HEK293 (cell line): ENCODE measurements at regions not wholly inside any gene's neighbourhood (a gene's known extent, or its start where the extent isn't known, plus 50 kb on each side); places are given as distances from the start of the nearest gene placed in this dataset.

Experiments
- CTCF ChIA-PET: fragments of 350-600 bp; formaldehyde crosslinking; extraction: SDS; loops from one replicate; lab custom pipeline; 2021; ENCODE audit warnings: antibody characterized with exemption; lab: Yijun Ruan, JAX
- POLR2A ChIA-PET: fragments of 300-600 bp; formaldehyde crosslinking; extraction: SDS; loops from one replicate; lab custom pipeline; 2020; ENCODE audit warnings: antibody characterized with exemption, inconsistent platforms; lab: Yijun Ruan, JAX
- H3K27ac ChIP-seq: fragments of 200-500 bp; sonication (Bioruptor generic); 2 replicates; pipeline ENCODE4 v1.5.1; 2014; ENCODE audit warnings: low read depth, low read length, control low read depth, inconsistent platforms; ENCODE audit errors: extremely low read depth
- H3K36me3 ChIP-seq, 2 experiments: fragments of 200-500 bp in 1 of 2; sonication (Bioruptor generic) in 1 of 2; 1 replicate in 1 of 2; 2 replicates in 1 of 2; pipeline ENCODE4 v1.5.1; 2014 to 2017; ENCODE audit warnings: inconsistent platforms in 2 of 2, low read length in 2 of 2; ENCODE audit not compliant: control insufficient read depth in 2 of 2, insufficient read depth in 1 of 2
- H3K4me1 ChIP-seq: fragments of 200-500 bp; sonication (Bioruptor generic); 2 replicates; pipeline ENCODE4 v1.5.1; 2014; ENCODE audit warnings: mild to moderate bottlenecking, low read length, inconsistent platforms; ENCODE audit not compliant: control insufficient read depth, insufficient read depth
- H3K4me3 ChIP-seq: 2 replicates; pipeline ENCODE4 v1.5.1; 2011; ENCODE audit warnings: low read depth, mild to moderate bottlenecking, control low read depth, low read length, moderate library complexity
- H3K9me3 ChIP-seq: fragments of 200-500 bp; sonication (Bioruptor generic); 2 replicates; pipeline ENCODE4 v1.5.1; 2014; ENCODE audit warnings: low read depth, low read length, inconsistent platforms; ENCODE audit not compliant: control insufficient read depth, insufficient read depth
- KLF16 ChIP-seq: fragments of 450-650 bp; formaldehyde crosslinking; IDR thresholded peaks from 2 replicates; pipeline ENCODE4 v1.5.1; 2017; ENCODE audit warnings: missing biosample characterization, missing genetic modification characterization
- KLF7 ChIP-seq: fragments of 450-650 bp; formaldehyde crosslinking; IDR thresholded peaks from 2 replicates; pipeline ENCODE4 v1.5.1; 2016; ENCODE audit warnings: missing biosample characterization, missing genetic modification characterization, borderline replicate concordance
- RBAK ChIP-seq: fragments of 450-650 bp; formaldehyde crosslinking; IDR thresholded peaks from 2 replicates; pipeline ENCODE4 v1.5.1; 2016; ENCODE audit warnings: missing biosample characterization, missing genetic modification characterization
- REPIN1 ChIP-seq: fragments of 450-650 bp; formaldehyde crosslinking; IDR thresholded peaks from 2 replicates; pipeline ENCODE4 v1.5.1; 2017; ENCODE audit warnings: missing biosample characterization, missing genetic modification characterization, low read depth
- SP3 ChIP-seq: fragments of 450-650 bp; formaldehyde crosslinking; IDR thresholded peaks from 2 replicates; pipeline ENCODE4 v1.5.1; 2016; ENCODE audit warnings: missing biosample characterization, missing genetic modification characterization
- WT1 ChIP-seq: fragments of 450-650 bp; formaldehyde crosslinking; IDR thresholded peaks from 2 replicates; pipeline ENCODE4 v1.5.1; 2016; ENCODE audit warnings: missing biosample characterization, missing genetic modification characterization
- YY2 ChIP-seq: fragments of 450-650 bp; formaldehyde crosslinking; IDR thresholded peaks from 2 replicates; pipeline ENCODE4 v1.5.1; 2016; ENCODE audit warnings: missing biosample characterization, missing genetic modification characterization
- ZBTB20 ChIP-seq: fragments of 450-650 bp; formaldehyde crosslinking; IDR thresholded peaks from 2 replicates; pipeline ENCODE4 v1.5.1; 2016; ENCODE audit warnings: missing biosample characterization, missing genetic modification characterization
- ZBTB49 ChIP-seq: fragments of 450-650 bp; formaldehyde crosslinking; IDR thresholded peaks from 2 replicates; pipeline ENCODE4 v1.5.1; 2016; ENCODE audit warnings: missing biosample characterization, missing genetic modification characterization, low read depth
- ZFP37 ChIP-seq: fragments of 450-650 bp; formaldehyde crosslinking; IDR thresholded peaks from 2 replicates; pipeline ENCODE4 v1.5.1; 2016; ENCODE audit warnings: missing biosample characterization, missing genetic modification characterization
- ZIC2 ChIP-seq: fragments of 450-650 bp; formaldehyde crosslinking; IDR thresholded peaks from 2 replicates; pipeline ENCODE4 v1.5.1; 2016; ENCODE audit warnings: missing biosample characterization, missing genetic modification characterization
- ZNF114 ChIP-seq: fragments of 450-650 bp; formaldehyde crosslinking; IDR thresholded peaks from 2 replicates; pipeline ENCODE4 v1.5.0; 2017; ENCODE audit warnings: missing biosample characterization, missing genetic modification characterization
- ZNF155 ChIP-seq: fragments of 450-650 bp; formaldehyde crosslinking; IDR thresholded peaks from 2 replicates; pipeline ENCODE4 v1.5.1; 2016; ENCODE audit warnings: missing biosample characterization, missing genetic modification characterization
- ZNF19 ChIP-seq: fragments of 450-650 bp; formaldehyde crosslinking; IDR thresholded peaks from 2 replicates; pipeline ENCODE4; 2016; ENCODE audit warnings: missing biosample characterization, missing genetic modification characterization, low read depth
- ZNF23 ChIP-seq: fragments of 450-650 bp; formaldehyde crosslinking; IDR thresholded peaks from 2 replicates; pipeline ENCODE4 v1.5.1; 2016; ENCODE audit warnings: missing biosample characterization, missing genetic modification characterization, borderline replicate concordance
- ZNF366 ChIP-seq: fragments of 450-650 bp; formaldehyde crosslinking; conservative IDR thresholded peaks from 2 replicates; pipeline ENCODE4 v1.5.1; 2016; ENCODE audit warnings: missing biosample characterization, missing genetic modification characterization
- ZNF398 ChIP-seq: fragments of 450-650 bp; formaldehyde crosslinking; IDR thresholded peaks from 2 replicates; pipeline ENCODE4 v1.5.1; 2017; ENCODE audit warnings: missing biosample characterization, missing genetic modification characterization
- ZNF433 ChIP-seq: fragments of 450-650 bp; formaldehyde crosslinking; IDR thresholded peaks from 2 replicates; pipeline ENCODE4 v1.5.1; 2016; ENCODE audit warnings: missing biosample characterization, missing genetic modification characterization, low read depth
- ZNF473 ChIP-seq: fragments of 450-650 bp; formaldehyde crosslinking; IDR thresholded peaks from 2 replicates; pipeline ENCODE4 v1.5.1; 2017; ENCODE audit warnings: missing biosample characterization, missing genetic modification characterization
- ZNF48 ChIP-seq: fragments of 450-650 bp; formaldehyde crosslinking; IDR thresholded peaks from 2 replicates; pipeline ENCODE4 v1.5.1; 2016; ENCODE audit warnings: missing biosample characterization, missing genetic modification characterization
- ZNF488 ChIP-seq: fragments of 450-650 bp; formaldehyde crosslinking; IDR thresholded peaks from 2 replicates; pipeline ENCODE4 v1.5.1; 2016; ENCODE audit warnings: missing biosample characterization, missing genetic modification characterization
- ZNF514 ChIP-seq: fragments of 450-650 bp; formaldehyde crosslinking; IDR thresholded peaks from 2 replicates; pipeline ENCODE4 v1.5.1; 2016; ENCODE audit warnings: missing biosample characterization, missing genetic modification characterization
- ZNF585B ChIP-seq: fragments of 450-650 bp; formaldehyde crosslinking; IDR thresholded peaks from 2 replicates; pipeline ENCODE4 v1.5.1; 2016; ENCODE audit warnings: missing biosample characterization, missing genetic modification characterization
- ZNF664 ChIP-seq: fragments of 450-650 bp; formaldehyde crosslinking; IDR thresholded peaks from 2 replicates; pipeline ENCODE4 v1.5.1; 2016; ENCODE audit warnings: missing biosample characterization, missing genetic modification characterization
- ZNF677 ChIP-seq: fragments of 450-650 bp; IDR thresholded peaks from 2 replicates; pipeline ENCODE4 v1.5.0; 2018; ENCODE audit warnings: missing biosample characterization, mild to moderate bottlenecking, missing genetic modification characterization, moderate library complexity
- TF ChIP-seq, protein P1 (sequence below): fragments of 450-650 bp; formaldehyde crosslinking; IDR thresholded peaks from 2 replicates; pipeline ENCODE4 v1.5.1; 2016; ENCODE audit warnings: missing biosample characterization, missing genetic modification characterization

DNA sequence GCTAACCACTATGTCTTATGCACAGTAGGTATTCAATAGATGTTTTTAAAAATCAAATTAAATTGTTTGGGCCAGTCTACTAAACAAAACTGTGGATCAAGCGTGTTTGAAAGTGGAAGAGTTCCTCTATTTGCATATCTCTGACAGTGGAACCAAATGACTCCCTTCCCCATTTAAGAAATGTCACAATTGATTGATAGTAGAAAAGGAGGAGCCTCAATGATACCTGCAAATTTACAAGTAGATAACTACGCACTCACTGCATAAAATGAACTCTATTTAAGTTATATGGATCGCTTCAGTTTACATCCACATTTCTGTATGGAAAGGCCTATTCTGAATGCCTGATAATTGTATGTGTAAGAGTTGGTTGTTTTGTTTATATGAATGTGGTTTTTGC, 163.3 kb upstream of the MTPN start:
- TF ChIP-seq KLF16 (tag by site-specific recombination) (no peak), ZNF19 (tag by site-specific recombination) (no peak), ZNF473 (tag by site-specific recombination) (no peak), YY2 (no peak), ZNF433 (tag by site-specific recombination) (no peak), ZNF585B (tag by site-specific recombination) (no peak), KLF7 (tag by site-specific recombination) (no peak), ZBTB49 (tag by site-specific recombination) (no peak), WT1 (tag by site-specific recombination) (no peak), ZNF48 (tag by site-specific recombination) (no peak)
- TF ChIP-seq, protein P1, sequence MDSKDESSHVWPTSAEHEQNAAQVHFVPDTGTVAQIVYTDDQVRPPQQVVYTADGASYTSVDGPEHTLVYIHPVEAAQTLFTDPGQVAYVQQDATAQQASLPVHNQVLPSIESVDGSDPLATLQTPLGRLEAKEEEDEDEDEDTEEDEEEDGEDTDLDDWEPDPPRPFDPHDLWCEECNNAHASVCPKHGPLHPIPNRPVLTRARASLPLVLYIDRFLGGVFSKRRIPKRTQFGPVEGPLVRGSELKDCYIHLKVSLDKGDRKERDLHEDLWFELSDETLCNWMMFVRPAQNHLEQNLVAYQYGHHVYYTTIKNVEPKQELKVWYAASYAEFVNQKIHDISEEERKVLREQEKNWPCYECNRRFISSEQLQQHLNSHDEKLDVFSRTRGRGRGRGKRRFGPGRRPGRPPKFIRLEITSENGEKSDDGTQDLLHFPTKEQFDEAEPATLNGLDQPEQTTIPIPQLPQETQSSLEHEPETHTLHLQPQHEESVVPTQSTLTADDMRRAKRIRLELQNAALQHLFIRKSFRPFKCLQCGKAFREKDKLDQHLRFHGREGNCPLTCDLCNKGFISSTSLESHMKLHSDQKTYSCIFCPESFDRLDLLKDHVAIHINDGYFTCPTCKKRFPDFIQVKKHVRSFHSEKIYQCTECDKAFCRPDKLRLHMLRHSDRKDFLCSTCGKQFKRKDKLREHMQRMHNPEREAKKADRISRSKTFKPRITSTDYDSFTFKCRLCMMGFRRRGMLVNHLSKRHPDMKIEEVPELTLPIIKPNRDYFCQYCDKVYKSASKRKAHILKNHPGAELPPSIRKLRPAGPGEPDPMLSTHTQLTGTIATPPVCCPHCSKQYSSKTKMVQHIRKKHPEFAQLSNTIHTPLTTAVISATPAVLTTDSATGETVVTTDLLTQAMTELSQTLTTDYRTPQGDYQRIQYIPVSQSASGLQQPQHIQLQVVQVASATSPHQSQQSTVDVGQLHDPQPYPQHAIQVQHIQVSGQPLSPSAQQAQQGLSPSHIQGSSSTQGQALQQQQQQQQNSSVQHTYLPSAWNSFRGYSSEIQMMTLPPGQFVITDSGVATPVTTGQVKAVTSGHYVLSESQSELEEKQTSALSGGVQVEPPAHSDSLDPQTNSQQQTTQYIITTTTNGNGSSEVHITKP: no peak
- Histone ChIP-seq H3K4me1 (no peaks in the 10 kb centered on the region), H3K4me3 (no peak overlapping the region), H3K27ac (no peak overlapping the region), H3K36me3 (no peaks in the 10 kb centered on the region), H3K9me3 (no peaks in the 10 kb centered on the region)
- ChIA-PET CTCF (no interaction called here), POLR2A (no interaction called here)

- CTCF ChIA-PET: interaction anchor here (0.7 kb wide), 1 partner anchor 24 kb away, joined by 3 read pairs; no protein-coding TSS in a partner anchor
- H3K36me3 ChIP-seq: no peaks in the 10 kb centered on the region
- no peak for TF ChIP-seq ZNF398 (tag by site-specific recombination)
- H3K4me3 ChIP-seq: no peak overlapping the region
- no peaks in the 10 kb centered on the region for H3K4me1 ChIP-seq
- POLR2A ChIA-PET: no interaction called here
- H3K27ac ChIP-seq: no peak overlapping the region
- no peaks in the 10 kb centered on the region for H3K9me3 ChIP-seq
Measured at GRCh38 chr7:136139417-136139816, 162.3 kb upstream of the MTPN start.

- POLR2A ChIA-PET: no interaction called here
- TF ChIP-seq ZFP37 (tag by site-specific recombination) (no peak), RBAK (tag by site-specific recombination) (no peak), ZNF23 (tag by site-specific recombination) (no peak), ZNF114 (tag by site-specific recombination) (no peak), ZBTB20 (tag by site-specific recombination) (no peak), ZNF488 (tag by site-specific recombination) (no peak), REPIN1 (tag by site-specific recombination) (no peak), ZNF664 (tag by site-specific recombination) (no peak), ZNF155 (no peak), ZNF514 (tag by site-specific recombination) (no peak), ZNF366 (tag by site-specific recombination) (no peak), ZNF677 (tag by site-specific recombination) (no peak), SP3 (no peak), ZIC2 (tag by site-specific recombination) (no peak)
Measured at GRCh38 chr7:136138991-136139390, 161.8 kb upstream of the MTPN start.

More at GRCh38 chr7:136138991-136139390, 161.8 kb upstream of the MTPN start:
- no peak overlapping the region for H3K27ac ChIP-seq
- no peaks in the 10 kb centered on the region for H3K36me3 ChIP-seq
- no peaks in the 10 kb centered on the region for H3K4me1 ChIP-seq
- H3K4me3 ChIP-seq: no peak overlapping the region
- H3K9me3 ChIP-seq: no peaks in the 10 kb centered on the region
- CTCF ChIA-PET: interaction anchor here (0.7 kb wide), 1 partner anchor 23 kb away, joined by 3 read pairs; no protein-coding TSS in a partner anchor
